Calu3 (cell line): ENCODE measurements at regions not wholly inside any gene's neighbourhood (a gene's known extent, or its start where the extent isn't known, plus 50 kb on each side); places are given as distances from the start of the nearest gene placed in this dataset.

Source experiments
- BruUV-seq: library from RNA; stranded (reverse); fragments of 400-500 nt; replicated peaks from 2 replicates; lab custom pipeline; 2021; lab: Mats Ljungman, UMichigan
- CTCF ChIA-PET: fragments of 300-600 bp; sonication (Branson Sonifier 250); formaldehyde crosslinking; loops from one replicate; lab custom pipeline; 2022; ENCODE audit warnings: antibody characterized with exemption; lab: Charles Lee
- DNase-seq: peaks from one replicate; pipeline ENCODE4 v3.0.0; 2022
- H3K27ac Mint-ChIP-seq: one replicate; pipeline ENCODE4 v1.8.0; 2022; ENCODE audit warnings: mixed read lengths; ENCODE audit not compliant: unreplicated experiment
- H3K27me3 Mint-ChIP-seq: one replicate; pipeline ENCODE4 v1.8.0; 2022; ENCODE audit warnings: mixed read lengths; ENCODE audit not compliant: unreplicated experiment
- H3K36me3 Mint-ChIP-seq: one replicate; pipeline ENCODE4 v1.8.0; 2022; ENCODE audit warnings: mild to moderate bottlenecking, moderate library complexity, mixed read lengths; ENCODE audit not compliant: insufficient read depth, unreplicated experiment
- H3K4me1 Mint-ChIP-seq: one replicate; pipeline ENCODE4 v1.8.0; 2022; ENCODE audit warnings: mild to moderate bottlenecking, low read depth, mixed read lengths; ENCODE audit not compliant: unreplicated experiment
- H3K4me3 Mint-ChIP-seq: one replicate; pipeline ENCODE4 v1.8.0; 2022; ENCODE audit warnings: mild to moderate bottlenecking, low read depth, moderate library complexity, mixed read lengths; ENCODE audit not compliant: unreplicated experiment
- H3K9me3 Mint-ChIP-seq: one replicate; pipeline ENCODE4 v1.8.0; 2022; ENCODE audit warnings: low read depth, mixed read lengths; ENCODE audit not compliant: unreplicated experiment
- intact Hi-C: fragments of 100-400 bp; cut with micrococcal nuclease; formaldehyde crosslinking; loops from one replicate; pipeline ENCODE4 v1.10.0; 2022; ENCODE audit not compliant: unreplicated experiment
- TF ChIP-seq, protein P1 (sequence below): fragments of 200-600 bp; IDR thresholded peaks from one replicate; pipeline ENCODE4 v1.8.0; 2022; ENCODE audit warnings: antibody characterized with exemption; ENCODE audit not compliant: unreplicated experiment

DNA sequence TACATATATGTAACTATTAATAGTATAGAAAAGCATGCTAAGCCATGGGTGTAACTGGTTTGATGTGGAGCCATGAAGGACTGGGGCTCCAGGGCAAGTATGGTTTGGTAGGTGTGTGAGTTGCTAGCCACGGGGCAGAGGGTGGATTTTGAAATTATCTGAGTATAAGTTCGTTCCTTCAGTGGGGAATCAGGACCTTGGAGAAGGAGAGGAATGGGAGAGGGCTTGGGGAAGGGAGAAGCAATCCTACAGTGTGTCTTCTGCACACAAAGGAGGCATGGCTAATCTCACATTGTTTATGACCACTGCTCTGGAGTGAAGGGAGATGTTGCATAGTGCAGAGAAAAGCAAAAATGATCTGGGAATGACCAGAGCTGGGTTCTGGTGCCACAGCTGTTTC is 127.8 kb upstream of the CADM1 start:
- intact Hi-C loops, result no loop called here
- no peaks in the 10 kb centered on the region for H3K27me3 Mint-ChIP-seq
- H3K27ac Mint-ChIP-seq, result no peak overlapping the region
- no peaks in the 10 kb centered on the region for H3K36me3 Mint-ChIP-seq
- TF ChIP-seq, protein P1, sequence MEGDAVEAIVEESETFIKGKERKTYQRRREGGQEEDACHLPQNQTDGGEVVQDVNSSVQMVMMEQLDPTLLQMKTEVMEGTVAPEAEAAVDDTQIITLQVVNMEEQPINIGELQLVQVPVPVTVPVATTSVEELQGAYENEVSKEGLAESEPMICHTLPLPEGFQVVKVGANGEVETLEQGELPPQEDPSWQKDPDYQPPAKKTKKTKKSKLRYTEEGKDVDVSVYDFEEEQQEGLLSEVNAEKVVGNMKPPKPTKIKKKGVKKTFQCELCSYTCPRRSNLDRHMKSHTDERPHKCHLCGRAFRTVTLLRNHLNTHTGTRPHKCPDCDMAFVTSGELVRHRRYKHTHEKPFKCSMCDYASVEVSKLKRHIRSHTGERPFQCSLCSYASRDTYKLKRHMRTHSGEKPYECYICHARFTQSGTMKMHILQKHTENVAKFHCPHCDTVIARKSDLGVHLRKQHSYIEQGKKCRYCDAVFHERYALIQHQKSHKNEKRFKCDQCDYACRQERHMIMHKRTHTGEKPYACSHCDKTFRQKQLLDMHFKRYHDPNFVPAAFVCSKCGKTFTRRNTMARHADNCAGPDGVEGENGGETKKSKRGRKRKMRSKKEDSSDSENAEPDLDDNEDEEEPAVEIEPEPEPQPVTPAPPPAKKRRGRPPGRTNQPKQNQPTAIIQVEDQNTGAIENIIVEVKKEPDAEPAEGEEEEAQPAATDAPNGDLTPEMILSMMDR, result no peak
- H3K4me3 Mint-ChIP-seq, result no peak overlapping the region
- no TSS peak for BruUV-seq
- peaks cover 9% of the 10 kb centered on the region for H3K9me3 Mint-ChIP-seq
- CTCF ChIA-PET, result interaction anchor here (0.7 kb wide), 1 partner anchor 10 kb away, joined by 3 read pairs; no protein-coding TSS in a partner anchor
- no peak for DNase-seq
- H3K4me1 Mint-ChIP-seq, result no peaks in the 10 kb centered on the region

DNA sequence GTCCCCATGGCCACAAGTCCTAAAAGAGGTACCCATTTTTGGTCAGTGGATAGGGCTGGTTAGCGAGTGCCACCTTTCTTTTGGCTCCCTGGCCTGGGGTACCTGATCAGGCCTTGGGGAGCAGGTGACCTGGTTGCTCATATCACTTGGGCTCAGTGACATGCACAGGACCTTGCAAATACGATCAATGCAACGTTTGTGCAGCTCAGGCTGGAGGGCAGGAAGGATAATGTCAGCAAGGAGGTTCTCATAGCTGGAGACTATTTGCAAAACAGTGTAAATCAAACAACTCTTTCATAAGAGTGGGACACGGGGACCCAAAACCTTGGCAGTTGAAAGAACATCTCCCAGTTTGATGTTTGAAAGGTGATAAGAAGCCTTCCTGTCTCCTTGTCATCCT is 127.4 kb upstream of the CADM1 start:
- intact Hi-C loops, result no loop called here
- TF ChIP-seq, protein P1, result no peak
- no peaks in the 10 kb centered on the region for H3K36me3 Mint-ChIP-seq
- no peaks in the 10 kb centered on the region for H3K27me3 Mint-ChIP-seq
- CTCF ChIA-PET, result no interaction called here
- no peak for DNase-seq
- no peaks in the 10 kb centered on the region for H3K4me1 Mint-ChIP-seq
- BruUV-seq, result no TSS peak
- H3K4me3 Mint-ChIP-seq, result no peak overlapping the region
- peaks cover 9% of the 10 kb centered on the region for H3K9me3 Mint-ChIP-seq
- H3K27ac Mint-ChIP-seq, result no peak overlapping the region

DNA sequence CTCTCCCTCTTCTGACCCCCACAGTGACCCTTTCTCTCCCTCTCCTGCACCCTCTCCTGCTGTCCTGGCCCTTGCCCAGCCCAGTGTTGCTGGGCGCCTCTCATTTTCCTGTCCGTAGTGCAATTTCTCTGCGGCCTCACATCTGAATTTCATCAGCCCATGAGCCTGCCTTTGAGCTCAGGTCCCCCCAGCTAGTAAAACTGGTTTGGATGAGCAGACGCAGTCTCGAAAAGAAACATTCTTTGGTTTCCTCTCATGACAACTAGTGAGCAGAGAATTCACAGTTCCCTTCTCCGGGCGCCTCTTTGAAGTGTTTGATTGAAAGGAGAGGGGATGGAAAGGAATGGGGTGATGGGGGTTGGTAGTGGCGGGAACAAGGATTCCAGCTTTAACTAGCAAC is 126.0 kb upstream of the CADM1 start:
- peaks cover 9% of the 10 kb centered on the region for H3K9me3 Mint-ChIP-seq
- TF ChIP-seq, protein P1, result no peak
- no peak for DNase-seq
- H3K4me1 Mint-ChIP-seq, result no peaks in the 10 kb centered on the region
- H3K27me3 Mint-ChIP-seq, result no peaks in the 10 kb centered on the region
- CTCF ChIA-PET, result no interaction called here
- intact Hi-C loops, result no loop called here
- no peaks in the 10 kb centered on the region for H3K36me3 Mint-ChIP-seq
- no peak overlapping the region for H3K4me3 Mint-ChIP-seq
- no peak overlapping the region for H3K27ac Mint-ChIP-seq
- BruUV-seq, result no TSS peak

DNA sequence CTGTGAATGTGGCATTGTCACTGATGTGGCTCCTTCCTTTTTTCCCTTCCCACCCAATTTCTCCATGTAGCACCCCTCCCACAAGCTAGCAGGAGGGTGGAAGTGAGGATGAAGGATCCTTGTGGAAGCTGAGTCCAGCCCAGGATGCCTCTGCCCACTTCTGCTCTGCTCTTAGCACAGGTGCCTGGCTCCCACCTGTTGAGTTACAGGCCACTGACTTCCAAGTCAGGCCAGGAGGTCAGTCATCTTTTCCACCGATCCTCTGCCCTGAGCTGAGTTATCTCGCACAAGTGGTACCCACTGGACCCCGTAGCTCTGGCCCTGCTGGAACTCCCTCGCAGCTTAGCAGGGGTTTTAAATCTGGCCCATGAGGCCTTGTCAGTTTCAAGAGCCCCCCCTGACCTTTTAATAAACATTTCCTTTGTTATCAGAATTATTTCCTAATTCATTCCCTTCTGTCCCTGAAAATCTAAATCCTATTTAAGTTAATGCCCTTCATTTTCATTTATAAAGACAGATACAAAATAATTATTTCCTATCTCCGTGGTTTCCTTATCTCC is 125.3 kb upstream of the CADM1 start:
- peaks cover 6% of the 10 kb centered on the region for H3K9me3 Mint-ChIP-seq
- intact Hi-C loops, result no loop called here
- CTCF ChIA-PET, result no interaction called here
- H3K4me3 Mint-ChIP-seq, result no peak overlapping the region
- no peaks in the 10 kb centered on the region for H3K4me1 Mint-ChIP-seq
- H3K27me3 Mint-ChIP-seq, result no peaks in the 10 kb centered on the region
- no peaks in the 10 kb centered on the region for H3K36me3 Mint-ChIP-seq
- TF ChIP-seq, protein P1, result no peak
- BruUV-seq, result no TSS peak
- no peak for DNase-seq
- H3K27ac Mint-ChIP-seq, result no peak overlapping the region
